HEK293T (cell line): ENCODE measurements at regions not wholly inside any gene's neighbourhood (a gene's known extent, or its start where the extent isn't known, plus 50 kb on each side); places are given as distances from the start of the nearest gene placed in this dataset.

Experiments used
- BHLHE40 ChIP-seq: fragments of 450-650 bp; IDR thresholded peaks from 2 replicates; pipeline ENCODE4 v1.6.1; 2016; ENCODE audit warnings: mild to moderate bottlenecking, moderate library complexity, borderline replicate concordance
- SUZ12 ChIP-seq: fragments of 450-650 bp; IDR thresholded peaks from 2 replicates; pipeline ENCODE4 v1.6.1; 2016; ENCODE audit warnings: mild to moderate bottlenecking

DNA sequence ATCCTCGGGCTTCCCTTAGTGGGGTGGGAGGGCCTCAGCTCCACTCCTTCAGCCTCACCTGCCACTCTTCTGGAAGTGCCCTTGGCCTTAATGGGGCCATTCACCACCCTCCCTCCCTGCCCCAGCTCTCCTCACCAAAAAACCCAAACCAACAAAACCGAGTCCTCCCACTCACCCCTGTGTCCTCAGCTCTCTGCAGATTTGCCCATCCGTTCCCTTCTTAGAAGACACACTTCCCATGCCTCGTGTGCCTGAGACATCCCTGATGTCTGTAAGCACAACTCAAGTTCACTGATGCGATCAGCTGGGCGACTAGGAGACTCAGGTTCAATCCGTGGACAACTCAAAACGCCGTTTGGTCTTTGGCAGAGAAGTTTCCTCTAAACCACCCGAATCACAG, 839.2 kb downstream of the TBC1D22A start:
- TF ChIP-seq BHLHE40 (no peak), SUZ12 (no peak)
